NCI-H345 (cell line): ENCODE measurements at regions not wholly inside any gene's neighbourhood (a gene's known extent, or its start where the extent isn't known, plus 50 kb on each side); places are given as distances from the start of the nearest gene placed in this dataset.
A peak's percentile ranks its signal among the peaks of the same experiment; 100 is the strongest.

ENCODE experiments used
- DNase-seq: peaks from one replicate; lab custom pipeline; 2025; lab: John Stamatoyannopoulos, UW

DNA sequence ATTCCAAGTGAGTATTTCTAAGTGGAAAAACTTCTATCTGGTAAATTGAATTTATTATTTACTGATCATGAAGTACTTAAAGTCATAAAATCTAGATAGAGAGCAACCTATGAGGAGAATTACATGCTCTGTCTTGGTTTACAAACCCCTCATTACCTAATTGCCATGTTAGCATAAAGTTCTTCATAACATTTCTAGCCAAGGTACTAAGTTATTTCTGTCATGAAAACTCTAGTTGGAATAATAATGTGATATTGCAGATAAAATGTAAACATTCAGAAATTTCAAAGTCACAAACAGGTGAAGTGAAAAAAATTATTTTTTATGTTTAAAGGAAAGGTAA lies 228.6 kb downstream of the TTLL7 start:
- DNase-seq = no peak

DNA sequence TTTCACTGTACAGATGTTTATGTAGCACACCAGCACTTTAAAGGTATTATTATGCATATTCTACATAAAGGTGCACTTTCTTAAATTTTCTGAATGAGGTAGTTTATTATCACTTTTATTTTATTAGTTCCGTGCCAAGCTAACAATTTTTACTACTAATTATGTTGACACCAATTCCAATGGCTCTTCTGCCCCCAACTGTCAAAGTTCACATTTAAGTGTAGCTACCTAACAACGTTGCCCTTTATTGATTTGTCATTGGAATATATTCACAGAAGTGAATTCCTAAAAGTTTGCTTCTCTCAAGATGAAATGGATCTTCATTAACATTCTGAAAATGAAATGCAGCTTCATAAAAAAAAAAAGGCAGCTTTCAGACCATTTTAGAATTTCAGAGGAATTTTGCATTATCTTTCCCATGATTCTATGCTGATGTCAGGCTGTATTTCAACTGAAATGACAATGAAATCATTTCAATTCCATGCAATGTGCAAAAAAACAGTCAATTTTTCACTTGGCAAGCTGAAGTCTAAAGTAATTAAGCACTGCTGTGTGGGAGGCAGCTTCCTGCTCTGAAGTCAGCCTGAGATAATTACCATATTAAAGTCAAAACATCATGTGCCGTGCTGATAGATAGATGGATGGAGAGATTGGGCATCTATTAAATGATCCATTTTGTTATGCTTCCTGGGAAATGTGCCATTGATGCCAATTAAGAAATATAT lies 229.2 kb downstream of the TTLL7 start:
- DNase-seq = no peak

DNA sequence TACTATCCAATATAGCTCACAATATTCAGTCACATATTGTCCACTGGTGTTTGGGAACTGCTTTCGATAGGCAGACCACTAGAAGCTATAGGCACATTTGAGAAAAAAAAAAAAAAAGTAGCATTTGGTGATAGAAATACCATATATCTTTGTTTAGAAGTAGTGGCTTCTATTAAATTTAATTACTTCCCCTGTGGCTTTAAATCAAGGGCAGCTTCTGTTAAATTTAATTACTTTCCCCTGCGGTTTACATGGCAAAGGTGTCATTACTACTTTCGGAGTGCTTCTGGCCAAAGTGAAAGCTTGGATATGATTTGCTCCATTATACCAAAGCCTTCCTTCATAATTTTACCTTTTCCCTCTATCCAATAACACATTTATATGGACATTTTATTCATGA lies 229.9 kb downstream of the TTLL7 start:
- DNase-seq = no peak

DNA sequence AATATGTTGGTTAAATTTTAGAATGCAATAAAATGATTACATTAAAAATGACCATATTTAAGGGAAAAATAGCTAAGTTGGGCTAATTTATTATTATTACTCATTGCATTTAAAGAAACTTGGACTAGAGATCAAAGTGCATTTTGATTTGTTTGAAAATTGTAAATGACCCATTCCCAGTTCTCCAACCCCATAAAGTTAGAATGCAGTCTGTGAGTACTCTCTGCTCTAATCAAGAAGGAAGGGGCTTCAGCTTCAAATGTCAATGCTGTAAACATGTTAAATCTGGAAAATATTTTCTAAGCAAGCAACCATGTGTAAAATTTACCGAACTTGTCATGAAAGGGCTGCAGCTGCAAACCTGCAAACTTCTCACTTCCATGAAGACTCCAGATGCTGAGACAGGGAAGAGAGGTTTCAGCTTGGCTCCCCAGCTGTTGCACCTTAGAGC lies 232.7 kb downstream of the TTLL7 start:
- no peak for DNase-seq

DNA sequence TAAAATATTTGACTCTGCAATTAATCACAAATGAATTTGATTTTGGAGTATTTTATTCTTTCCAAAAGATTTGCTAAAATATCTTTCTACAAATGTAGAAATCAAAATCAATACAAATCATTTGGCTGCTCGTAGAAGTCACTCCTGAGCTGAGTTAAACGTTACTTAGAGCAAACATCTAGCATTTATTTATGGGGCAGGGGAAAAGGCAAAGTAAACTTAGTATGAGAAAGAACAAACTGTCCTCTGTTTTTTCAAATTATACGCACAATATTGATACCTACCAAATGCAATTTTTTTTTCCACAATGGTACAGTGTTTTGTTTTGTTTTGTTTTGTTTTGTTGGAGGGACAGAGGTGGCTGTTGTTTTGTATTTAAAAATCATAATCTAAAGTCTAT lies 233.8 kb downstream of the TTLL7 start:
- no peak for DNase-seq

DNA sequence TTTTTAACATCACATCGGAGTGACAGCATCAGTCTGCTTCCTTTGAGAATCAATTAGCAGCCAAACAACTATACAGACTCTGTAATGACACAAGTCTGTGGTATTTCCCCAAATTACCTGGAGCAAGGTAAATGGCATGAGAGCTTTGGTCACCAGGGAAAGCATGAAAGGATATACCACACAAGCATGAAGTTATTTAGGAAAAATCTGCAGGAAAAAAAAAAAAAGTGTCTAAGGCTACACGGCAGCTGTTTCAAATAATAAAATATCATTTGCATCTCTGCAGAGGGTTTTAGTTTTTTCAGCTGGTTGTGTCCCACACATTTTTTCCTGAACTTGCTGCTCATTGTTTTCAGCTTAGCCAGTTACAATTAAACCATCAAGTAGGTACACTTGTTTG lies 234.7 kb downstream of the TTLL7 start:
- DNase-seq = no peak

DNA sequence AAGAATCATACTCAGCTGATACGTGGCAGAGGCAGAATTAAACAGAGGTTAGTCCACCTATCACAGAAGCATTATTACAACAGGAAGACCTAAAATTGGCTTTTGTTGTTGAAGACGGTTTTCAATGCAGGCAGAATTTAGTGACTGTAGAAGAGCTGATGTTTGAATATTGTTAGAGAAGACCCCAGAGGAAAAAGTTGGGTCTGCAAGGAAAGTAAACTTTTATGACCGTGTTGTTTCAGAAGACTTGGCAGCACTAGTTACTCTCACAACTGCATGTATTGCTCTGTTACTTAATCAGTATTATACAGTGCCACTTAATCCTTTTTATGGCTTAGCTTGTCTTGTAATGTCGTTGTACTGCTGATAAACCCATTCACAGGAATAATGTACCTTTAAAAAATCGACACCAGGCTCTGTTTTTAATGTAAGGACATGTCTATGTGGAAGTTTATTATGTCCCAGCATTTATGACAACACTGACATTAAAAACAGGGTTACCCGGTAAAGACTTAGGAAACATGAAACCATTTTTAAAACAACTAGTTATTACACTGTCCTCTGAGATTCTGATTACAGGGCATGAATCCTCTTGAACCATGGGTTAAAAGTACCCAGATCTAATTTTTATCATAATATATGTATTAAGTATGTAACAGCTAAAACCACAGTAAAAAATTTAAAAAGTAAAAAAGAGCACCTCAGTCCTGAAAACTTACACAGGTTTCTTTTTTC lies 235.4 kb downstream of the TTLL7 start:
- DNase-seq = no peak

DNA sequence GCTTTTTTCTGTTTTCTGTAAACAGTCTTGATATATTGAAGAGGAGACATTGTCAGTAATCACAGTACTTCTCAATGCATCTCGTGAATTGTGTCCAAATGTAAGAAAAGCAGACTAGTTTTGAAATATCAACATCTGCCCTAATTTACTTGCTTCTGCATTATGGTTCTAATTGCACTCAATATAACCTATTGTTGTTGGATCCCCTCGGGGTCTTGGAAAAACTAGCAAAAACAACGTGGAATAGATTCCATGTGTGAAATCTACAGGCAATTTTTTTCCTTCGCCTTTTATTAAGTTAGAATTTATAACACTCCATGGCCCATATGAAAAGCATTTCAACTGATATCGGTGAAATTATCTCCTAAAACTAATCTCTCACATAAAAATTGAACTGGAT lies 236.5 kb downstream of the TTLL7 start:
- no peak for DNase-seq

DNA sequence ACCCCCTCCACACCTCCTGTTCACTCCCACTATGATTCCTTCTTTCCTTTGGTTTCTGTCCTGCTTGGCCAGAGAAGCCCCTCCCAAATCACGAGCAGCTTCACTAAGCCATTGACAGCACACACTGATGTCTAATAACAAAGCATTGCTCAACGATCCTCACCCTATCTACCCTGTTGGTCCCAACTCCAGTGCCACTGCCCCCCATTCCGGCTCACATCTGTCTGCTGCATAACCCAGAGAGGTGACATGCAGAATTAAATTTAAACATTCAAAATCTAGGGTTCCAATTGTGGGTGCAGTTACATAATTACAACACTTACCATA lies 236.9 kb downstream of the TTLL7 start:
- no peak for DNase-seq

DNA sequence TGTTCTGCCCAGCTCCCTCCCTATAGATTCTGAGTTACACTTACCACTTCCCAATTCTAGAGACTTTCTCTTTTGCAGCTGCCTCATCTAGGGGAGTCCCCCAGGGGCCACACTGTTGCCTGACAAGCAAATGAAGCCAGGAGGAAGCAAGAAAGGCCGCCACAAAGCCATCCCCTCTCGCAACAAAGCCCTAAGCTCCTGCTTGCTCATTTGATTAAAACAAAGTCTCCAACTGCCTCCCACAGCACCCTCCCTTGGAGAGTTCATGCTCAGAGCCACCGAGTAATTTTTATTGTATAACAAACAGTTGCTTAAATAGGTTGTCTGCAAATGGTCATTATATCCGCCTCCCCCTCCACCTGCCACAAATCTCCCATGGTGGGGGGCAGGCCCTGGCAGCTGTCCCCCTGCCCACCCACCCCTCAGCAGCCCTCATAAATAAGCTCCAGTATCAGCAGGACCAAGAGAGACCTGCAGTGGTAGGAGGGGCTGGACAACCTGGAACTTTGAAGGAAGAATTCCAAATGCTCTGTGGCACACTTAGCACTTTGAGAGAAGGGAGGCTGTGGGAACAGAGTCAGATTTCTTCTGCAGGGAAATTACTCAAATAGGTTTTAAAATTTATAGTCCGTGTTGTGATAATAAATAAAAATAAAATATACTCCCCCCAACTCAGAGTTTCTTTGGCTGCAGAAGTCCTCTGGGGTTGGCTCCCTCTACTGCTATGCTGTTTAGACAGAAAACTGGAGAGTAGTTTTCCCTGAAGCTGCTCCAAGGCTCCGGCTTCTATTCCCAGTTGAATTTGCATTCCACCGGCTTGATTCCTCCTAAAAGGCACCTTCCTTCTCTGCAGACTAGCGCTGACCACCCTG lies 237.5 kb downstream of the TTLL7 start:
- no peak for DNase-seq

DNA sequence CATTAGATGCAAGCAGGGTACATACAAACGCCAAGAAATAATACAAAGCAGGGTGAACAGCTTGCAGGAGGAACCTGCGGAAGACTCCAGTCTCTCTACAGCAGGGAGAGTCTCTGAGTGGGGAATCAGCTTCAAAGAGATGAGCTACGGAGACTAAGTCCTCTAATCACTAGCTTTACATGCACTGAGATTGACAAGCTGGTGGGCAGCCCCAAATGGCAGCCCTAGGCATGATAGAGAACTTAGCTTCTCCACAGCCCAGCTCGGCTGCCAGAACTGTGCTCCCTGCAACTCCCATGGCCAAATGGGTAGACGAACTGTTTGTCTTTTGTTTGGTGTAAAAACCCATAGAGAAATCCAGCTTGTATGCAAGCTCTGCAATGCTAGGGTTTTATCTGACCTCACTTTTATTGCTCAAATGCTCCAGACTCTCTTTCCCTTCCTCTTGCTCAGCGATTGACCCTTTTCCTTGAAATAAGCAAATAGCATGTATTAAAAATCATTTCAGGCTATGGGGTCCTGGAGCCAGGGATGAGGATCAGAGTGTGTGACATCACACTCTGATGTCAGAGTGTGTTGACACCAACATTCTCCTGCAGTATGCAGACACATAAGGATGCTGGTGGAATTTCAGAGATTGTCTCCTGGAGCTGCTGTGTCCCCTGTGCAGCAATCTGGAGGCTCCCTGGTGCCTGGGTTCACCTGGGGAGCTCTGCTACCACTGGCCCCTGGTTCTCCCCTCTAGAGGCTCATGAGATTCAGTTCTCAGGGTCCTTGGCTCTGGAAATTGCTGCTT lies 238.5 kb downstream of the TTLL7 start:
- no peak for DNase-seq

DNA sequence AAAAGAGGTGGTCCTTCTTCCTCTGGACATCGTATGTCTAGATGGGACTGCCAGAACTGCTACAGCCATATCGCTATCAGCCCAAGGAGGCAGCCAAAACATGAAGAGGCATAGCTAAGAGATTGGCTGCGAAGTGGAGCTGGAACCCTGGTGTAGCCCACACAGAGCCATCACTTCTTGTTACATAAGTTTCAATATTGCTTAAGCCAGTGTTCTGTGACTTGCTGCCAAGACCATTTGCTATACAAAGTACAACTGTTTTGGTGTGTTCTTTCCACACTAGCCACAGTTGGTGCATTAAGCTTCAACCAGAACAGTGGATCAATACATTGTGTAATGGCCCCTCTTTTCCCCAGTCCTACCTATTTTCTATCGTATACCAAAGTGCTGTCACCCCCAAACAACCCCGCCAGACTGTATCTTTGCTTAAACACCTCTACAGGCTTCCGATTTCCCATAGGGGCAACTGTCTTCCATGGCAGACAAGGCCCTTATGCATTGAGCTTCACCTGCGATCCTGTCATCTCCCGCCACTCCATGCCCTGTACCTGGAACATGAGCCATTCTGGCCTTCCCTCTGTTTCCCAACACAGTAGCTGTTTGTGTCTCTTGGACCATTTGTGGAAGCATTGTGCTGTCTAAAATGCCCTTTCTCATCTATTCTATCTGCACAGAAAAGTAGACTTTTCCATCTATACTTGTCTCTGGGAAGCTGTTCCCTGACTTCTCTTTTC lies 241.8 kb downstream of the TTLL7 start:
- no peak for DNase-seq

DNA sequence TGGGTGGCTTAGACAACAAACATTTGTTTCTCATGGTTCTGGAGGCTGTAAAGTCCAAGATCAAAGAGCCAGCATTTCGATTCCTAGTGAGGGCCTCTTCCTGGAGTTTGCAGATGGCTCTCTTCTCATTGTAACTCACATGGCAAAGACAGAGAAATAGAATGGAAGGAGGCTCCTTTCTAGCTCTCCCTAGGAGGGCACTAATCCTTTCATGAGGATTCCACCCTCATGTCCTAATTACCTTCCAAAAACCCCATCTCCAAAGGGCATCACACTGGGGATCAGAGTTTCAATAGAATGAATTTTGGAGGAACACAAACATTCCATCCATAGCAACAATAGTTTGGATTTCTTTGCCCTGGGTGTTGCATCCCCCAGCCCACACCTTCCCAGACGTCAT lies 247.3 kb downstream of the TTLL7 start:
- DNase-seq = no peak

DNA sequence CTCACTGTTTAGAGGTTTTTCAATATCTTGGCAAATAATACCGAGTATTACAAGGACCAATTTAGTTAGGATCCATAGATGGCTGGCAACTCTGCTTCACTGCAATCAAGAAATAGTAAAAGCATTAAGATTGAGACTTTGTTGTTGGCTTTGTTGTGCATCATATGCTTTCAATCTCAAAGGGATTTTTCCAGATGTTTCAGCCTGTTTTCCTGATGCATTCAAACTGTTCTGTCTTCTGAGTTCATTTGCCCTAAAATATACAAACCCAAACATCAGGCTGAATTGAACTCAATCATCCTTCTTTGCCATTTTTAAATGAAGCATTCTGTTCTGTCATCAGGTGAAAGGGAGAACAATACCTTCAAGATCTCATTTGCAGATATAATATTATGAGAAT lies 248.7 kb downstream of the TTLL7 start:
- DNase-seq = no peak

DNA sequence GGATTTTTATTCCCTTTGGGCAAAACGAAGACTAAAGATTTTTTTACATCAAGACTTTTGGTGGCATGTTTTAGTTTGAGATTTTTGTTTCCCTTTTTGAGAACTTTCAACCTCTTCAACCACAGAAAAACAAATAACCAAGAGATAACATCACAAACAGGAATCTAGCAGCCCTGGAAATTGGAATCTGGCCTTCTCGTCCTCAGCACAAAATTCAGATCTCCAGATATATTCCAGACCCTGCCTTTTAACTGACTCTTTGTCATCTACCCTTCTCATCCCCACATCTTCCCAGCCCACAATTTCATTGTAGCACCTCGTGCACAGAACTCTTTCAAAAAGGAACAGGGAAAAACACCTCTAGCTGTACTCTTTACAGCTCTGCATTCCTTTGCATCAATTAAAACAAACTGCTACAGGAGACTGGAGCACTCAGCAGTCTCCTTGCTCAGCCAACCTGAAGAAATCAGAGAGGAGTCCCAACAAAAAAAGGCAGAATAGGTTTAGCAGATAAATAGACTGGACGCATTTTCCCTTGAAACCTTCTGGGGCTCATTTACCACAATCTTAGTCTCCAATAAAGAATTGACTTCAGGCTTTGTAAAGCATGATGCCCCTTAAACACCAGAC lies 251.0 kb downstream of the TTLL7 start:
- DNase-seq = no peak

DNA sequence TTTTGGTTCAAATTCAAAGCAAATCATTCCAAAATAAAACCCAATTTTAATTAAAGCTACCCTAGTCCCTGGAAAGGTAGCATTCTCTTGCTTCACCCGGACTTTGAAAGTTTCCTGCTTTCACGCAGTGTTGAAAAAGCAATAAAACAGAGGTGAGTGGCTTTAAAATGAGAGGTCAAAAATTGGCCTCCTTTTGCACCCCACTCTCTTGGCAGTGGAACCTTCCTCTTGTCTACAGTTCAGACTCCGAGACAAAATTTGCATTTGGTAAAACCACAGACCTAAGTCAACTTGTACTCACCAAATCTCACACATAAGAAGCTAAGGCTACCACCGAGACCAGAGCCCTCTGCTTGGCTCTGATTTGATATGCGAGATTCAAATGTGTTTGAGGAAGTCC lies 252.7 kb downstream of the TTLL7 start:
- no peak for DNase-seq

DNA sequence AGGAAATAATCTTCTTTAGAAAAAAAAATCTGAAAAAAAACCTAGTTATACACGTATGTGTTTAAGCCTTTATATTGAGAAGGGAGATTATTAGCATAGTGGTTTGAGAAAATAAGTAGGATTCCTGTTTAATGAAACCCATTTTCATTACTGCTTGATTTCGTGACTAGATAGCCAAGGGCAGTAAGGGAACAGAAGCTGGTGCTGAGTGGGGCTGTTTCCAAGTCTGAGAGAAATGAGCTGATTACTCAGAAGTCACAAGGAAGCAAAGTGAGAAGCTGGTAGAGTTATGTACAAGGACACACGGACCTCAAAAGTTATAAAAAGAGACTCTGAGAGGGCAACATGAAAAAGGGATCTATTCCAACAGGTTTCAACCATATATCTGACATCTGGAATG lies 256.5 kb downstream of the TTLL7 start:
- DNase-seq = no peak

DNA sequence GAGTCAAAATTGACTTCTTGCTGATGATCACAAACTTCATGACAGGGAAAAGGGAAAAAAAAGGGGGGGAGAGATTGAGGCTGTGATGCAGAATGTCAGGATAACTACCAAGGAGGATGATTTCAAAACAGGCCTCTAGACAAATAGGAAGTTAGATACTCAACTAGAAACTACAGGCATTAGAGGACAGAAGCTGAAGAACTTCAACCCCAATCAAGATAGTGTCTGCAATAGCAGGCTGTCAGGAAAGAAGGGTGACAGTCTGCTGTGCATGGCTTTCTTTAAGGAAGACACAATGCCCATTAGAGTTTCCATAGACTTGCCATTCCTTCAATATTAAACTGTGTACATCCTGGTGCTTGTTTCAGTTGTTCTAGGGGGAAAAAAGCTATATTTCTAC lies 257.2 kb downstream of the TTLL7 start:
- DNase-seq = no peak

DNA sequence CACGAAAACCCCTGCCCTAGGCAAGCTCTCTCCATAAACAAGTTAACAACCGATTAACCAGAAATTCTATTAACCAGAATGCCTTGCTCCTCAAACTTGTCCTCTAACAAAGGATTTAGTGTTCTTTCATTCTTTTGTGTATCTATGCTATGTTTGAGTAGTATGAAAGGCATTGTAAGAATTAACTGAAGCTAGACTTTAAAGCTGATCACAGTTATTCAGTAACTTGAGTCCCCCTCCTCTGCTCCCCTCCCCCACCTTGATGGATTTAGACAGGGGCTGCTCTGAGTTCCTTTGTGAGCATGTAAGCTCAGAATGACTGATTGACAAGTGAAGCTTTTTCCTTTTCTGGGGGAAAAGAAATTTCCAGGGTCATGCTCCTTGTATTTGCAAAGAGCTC lies 257.6 kb downstream of the TTLL7 start:
- DNase-seq = no peak

DNA sequence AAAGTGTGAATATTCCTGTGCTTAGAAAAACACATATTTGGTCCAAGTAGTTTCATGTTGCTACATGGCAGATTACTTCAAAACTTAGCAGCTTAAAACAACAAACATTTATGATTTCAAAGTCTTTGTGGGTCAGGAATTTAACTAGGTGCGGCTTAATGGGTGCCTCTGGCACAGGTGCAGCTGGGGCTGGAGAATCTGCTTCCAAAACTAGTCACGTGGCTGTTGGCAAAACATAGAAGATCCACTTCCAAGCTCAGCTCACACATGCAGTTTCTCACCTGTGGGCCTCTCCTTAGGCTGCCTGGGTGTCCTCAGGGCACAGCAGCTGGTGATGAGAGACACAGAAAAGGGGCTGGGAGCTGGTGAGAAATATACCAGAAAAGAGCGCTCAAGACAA lies 263.4 kb downstream of the TTLL7 start:
- peak; percentile 20 for DNase-seq

DNA sequence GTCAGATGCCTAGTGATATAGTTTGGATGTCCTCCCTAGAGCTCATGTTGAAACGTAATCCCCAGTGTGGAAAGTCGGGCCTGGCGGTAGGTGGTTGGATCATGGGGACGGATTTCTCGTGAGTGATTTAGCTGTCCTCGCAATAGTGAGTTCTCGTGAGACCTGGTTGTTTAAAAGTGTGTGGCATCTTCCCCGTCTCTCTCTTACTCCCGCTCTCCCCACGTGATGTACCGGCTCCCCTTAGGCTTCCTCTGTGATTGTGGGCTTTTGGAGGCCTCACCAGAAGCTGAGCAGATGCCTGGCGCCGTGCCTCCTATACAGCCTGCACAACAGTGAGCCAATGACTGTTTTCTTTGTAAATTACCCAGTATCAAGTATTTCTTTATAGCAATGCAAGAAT lies 264.5 kb downstream of the TTLL7 start:
- no peak for DNase-seq
